Upper lobe of left lung (tissue), 4 donors: ENCODE measurements at regions not wholly inside any gene's neighbourhood (a gene's known extent, or its start where the extent isn't known, plus 50 kb on each side); places are given as distances from the start of the nearest gene placed in this dataset.

Experiments used
- EP300 ChIP-seq, 4 donors: sonication (generic); formaldehyde crosslinking; IDR thresholded peaks; one replicate each; pipeline ENCODE4 v1.5.1; 2017; ENCODE audit warnings: antibody characterized with exemption in 4 of 4, control low read depth in 2 of 4
- POLR2A ChIP-seq, 4 donors: fragments of 450-650 bp; IDR thresholded peaks; one replicate each; pipeline ENCODE4 v1.5.1; 2016 to 2017; ENCODE audit warnings: antibody characterized with exemption in 4 of 4, mild to moderate bottlenecking in 2 of 4
- POLR2AphosphoS5 ChIP-seq, 2 donors: sonication (generic); formaldehyde crosslinking; IDR thresholded peaks; one replicate each; pipeline ENCODE4 v1.5.1; 2017; ENCODE audit warnings: antibody characterized with exemption in 2 of 2
- TF ChIP-seq, protein P1 (sequence below), 6 experiments: fragments of 450-650 bp in 4 of 6; fragments of 200-600 bp in 2 of 6; sonication (generic) in 2 of 6; IDR thresholded peaks; one replicate each; pipeline ENCODE4 v1.5.1; 2016 to 2019; ENCODE audit warnings: antibody characterized with exemption in 6 of 6

DNA sequence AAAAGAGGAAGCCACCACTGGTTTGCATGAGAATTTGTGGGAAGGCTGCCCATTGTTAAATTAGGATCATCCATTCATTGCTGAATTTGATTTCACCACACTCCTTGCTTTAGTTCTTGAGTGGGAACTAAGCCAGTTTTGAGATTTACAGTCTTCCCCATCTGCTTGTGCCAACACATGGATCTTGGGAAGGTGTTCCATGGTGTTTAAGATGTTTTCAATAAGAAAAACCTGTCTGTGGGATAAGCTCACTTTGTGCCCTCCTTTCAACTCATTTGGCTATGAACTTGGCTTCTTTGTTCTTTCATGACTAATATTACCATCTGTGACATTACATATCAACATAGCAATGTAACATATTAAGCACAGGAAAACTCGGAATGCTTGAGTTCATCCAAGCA lies 73.2 kb downstream of the INHBA start:
- TF ChIP-seq, protein P1, sequence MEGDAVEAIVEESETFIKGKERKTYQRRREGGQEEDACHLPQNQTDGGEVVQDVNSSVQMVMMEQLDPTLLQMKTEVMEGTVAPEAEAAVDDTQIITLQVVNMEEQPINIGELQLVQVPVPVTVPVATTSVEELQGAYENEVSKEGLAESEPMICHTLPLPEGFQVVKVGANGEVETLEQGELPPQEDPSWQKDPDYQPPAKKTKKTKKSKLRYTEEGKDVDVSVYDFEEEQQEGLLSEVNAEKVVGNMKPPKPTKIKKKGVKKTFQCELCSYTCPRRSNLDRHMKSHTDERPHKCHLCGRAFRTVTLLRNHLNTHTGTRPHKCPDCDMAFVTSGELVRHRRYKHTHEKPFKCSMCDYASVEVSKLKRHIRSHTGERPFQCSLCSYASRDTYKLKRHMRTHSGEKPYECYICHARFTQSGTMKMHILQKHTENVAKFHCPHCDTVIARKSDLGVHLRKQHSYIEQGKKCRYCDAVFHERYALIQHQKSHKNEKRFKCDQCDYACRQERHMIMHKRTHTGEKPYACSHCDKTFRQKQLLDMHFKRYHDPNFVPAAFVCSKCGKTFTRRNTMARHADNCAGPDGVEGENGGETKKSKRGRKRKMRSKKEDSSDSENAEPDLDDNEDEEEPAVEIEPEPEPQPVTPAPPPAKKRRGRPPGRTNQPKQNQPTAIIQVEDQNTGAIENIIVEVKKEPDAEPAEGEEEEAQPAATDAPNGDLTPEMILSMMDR (IDR thresholded peaks at IDR 0.05), result no peak
- TF ChIP-seq POLR2AphosphoS5 (IDR thresholded peaks at IDR 0.05), result no peak
- no peak for TF ChIP-seq EP300 (IDR thresholded peaks at IDR 0.05)
- TF ChIP-seq POLR2A (IDR thresholded peaks at IDR 0.05), result no peak
